Limb (tissue), 2 donors: ENCODE measurements at regions not wholly inside any gene's neighbourhood (a gene's known extent, or its start where the extent isn't known, plus 50 kb on each side); places are given as distances from the start of the nearest gene placed in this dataset.

Source experiments
- DNase-seq, 2 donors: peaks; one replicate each; pipeline ENCODE4 v3.0.0-alpha.2; 2016; ENCODE audit errors: extremely low spot score in 2 of 2

GRCh38 chr5:8470489-8470888 is 601.5 kb downstream of the MTRR start:
- DNase-seq, result no peak

DNA sequence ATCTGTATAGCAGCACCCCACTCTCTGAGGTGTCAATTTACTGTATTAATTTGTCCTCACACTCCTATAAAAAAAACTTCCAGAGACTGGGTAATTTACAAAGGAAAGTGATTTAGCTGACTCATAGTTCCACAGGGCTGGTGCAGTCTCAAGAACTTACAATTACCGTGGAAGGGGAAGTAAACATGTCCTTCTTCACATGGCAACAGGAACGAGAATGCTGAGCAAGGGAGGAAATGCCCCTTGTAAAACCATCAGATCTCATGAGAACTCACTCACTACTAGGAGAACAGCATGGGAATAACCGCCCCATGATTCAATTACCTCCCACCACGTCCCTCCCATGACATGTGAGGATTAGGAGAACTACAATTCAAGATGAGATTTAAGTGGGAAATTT is 602.6 kb downstream of the MTRR start:
- no peak for DNase-seq

DNA sequence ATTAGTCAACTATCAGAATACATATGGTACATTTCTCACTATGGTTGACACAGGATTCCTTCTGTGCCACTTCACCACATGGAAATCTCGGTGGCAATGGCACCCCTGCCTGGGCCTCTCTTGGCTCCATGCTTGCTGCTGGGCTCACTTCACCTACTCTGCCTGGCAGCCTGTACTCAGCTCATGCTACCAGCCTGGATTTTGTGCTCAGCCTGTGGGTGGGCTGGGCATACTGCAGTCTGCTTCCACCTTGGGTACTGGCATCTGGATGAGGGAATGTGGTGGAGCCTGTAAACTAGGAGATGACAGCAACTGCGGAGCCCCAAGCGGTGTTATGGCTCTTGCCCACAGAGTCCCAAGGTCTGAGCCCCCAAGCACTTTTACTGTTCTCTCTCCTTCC is 604.1 kb downstream of the MTRR start:
- no peak for DNase-seq

- DNase-seq, result no peak
Measured at GRCh38 chr5:8473827-8474568, 605.0 kb downstream of the MTRR start.

- DNase-seq, result no peak
Measured at GRCh38 chr5:8474569-8474930, 605.6 kb downstream of the MTRR start.

GRCh38 chr5:8478326-8478725 is 609.4 kb downstream of the MTRR start:
- DNase-seq, result no peak

- DNase-seq, result no peak
Measured at GRCh38 chr5:8481007-8481406, 612.1 kb downstream of the MTRR start.

DNA sequence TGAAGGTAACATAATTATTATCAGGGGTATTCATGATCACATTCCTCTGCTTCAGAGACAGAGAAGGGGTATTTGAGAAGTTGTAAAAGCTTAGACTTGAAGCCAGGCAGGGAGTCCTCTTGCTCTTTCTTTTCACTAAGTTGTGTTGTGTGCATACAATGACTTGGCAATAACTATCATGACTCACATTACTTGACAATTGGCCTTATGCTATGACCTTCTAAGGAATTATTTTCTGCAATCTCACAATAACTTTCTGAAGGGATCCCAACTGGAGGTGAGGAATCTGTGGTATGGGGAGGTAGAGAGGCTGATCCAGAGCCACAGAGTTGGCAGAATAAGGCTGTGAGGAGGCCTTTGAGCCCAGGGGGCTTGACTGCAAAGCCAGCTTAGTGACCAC is 622.3 kb downstream of the MTRR start:
- no peak for DNase-seq

DNA sequence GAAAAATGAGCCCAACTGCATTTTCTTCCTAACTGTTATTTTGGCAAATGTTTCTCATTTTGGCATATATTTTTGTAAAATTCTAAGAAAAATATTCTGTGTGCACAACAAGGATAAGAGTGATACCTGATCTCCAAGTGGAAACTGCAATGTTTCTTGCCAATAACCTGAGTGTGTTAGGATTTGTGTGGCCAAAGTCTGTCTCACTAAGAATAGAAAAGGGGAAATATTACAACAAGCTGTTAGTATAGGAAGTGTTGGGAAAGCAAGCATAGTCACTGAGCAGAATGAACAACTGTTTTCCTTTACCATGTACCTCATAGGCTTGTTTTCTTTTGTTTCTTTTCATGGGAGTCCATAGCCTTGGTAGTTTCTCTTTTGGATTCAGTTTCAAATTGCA is 624.2 kb downstream of the MTRR start:
- DNase-seq, result no peak

DNA sequence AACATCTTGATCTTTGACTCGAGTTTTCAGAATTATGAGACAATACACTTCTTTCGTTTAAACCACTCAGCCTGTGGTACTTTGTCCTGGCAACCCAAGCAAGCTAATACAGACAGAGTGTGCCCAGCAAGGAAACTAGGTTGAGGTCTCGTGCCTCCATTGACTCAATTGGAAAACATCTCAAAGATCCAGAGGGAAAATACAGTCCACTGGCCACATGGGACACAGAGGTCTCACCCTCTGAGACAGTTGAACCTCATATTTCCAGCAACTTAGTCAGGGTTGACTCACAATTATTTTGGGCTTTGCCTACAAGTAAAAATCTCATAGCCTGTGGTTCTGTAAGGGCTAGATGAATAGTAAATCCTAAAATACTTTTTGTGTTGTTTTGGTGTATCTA is 631.5 kb downstream of the MTRR start:
- no peak for DNase-seq

DNA sequence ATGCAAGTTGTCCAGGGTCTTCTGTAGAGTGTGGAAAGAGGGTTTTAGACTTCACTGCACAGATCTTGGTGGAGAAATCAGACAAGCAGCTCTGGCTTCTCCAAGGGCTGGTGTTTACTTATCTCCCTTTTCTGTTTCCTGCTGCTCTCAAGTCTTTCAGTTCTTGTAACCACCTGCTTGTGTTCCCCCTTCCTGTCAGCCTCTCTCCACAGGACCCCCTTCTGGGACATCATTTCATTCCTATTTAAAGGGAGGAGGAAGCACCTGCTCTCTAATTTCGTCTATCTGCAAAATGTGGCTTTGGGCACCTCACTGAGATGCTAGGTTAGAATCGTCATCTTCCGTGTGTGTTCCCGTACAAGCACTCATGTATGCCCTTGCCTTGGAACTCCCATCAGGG is 636.2 kb downstream of the MTRR start:
- no peak for DNase-seq

DNA sequence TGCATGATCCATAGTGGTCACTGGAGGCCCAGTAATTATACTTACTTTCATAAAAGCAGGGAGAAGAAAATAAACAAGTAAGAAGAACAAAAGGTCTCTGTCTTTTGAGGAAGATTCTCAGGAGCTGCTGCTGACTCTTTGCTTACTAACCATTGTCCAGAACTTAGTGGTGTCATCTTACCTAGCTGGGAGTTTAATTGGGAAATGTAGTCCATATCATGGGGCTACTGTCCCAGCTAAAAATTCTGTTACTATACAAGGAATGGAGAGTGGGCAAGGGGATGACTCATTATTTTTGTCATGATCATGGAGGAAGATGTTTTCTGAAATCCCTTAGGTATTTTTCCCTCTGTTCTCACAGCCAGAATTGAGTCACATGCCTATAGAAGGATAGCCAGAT is 639.3 kb downstream of the MTRR start:
- no peak for DNase-seq

GRCh38 chr5:8516356-8516755 is 647.4 kb downstream of the MTRR start:
- DNase-seq, result no peak

- DNase-seq, result no peak
Measured at GRCh38 chr5:8517456-8517855, 648.5 kb downstream of the MTRR start.

DNA sequence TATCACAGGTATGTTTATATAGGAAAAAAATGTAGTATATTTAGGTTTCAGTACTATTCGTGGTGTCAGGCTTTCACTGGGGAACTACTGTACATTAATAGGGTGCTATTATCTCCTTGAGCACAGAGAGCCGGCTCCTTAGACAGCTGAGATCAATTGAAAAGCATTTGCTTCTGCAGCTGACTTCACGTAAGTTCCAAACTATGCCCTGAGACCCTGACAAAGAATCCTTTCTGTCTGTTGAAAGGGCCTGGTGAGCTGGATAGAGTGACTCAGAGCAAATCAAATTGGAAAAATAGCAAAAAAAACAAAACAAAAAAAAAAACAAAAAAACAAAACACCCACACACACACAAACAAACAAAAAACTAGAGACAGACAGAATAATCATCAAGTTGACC is 652.0 kb downstream of the MTRR start:
- DNase-seq, result no peak

- no peak for DNase-seq
Measured at GRCh38 chr5:8521991-8522390, 653.0 kb downstream of the MTRR start.

GRCh38 chr5:8522646-8523045 is 653.7 kb downstream of the MTRR start:
- DNase-seq, result no peak

- DNase-seq, result peak in 1 of 2 donors; percentile 15
Measured at GRCh38 chr5:8523501-8523900, 654.6 kb downstream of the MTRR start.

- DNase-seq, result no peak
Measured at GRCh38 chr5:8525819-8526218, 656.9 kb downstream of the MTRR start.

DNA sequence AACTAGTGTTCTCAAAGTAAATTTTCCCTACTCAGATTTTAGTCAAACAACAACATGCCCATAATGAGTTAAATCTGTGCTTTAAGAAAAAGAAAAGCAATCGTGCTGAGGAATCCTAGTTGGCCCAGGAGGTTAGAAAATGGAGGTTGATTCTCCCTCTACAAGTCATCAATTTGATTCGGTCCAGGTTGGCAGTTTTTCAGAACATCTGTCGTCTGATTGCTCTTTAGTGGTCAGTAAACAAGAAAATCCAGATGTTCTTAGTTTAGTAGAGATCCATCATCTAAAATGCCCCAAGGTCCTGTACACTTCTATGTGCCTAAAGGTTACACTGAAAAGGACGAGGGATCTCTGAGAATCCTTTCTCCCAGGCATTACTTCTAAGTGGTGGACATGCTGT is 659.2 kb downstream of the MTRR start:
- DNase-seq, result no peak

GRCh38 chr5:8538821-8539220 is 669.9 kb downstream of the MTRR start:
- DNase-seq, result no peak

GRCh38 chr5:8540317-8540716 is 671.4 kb downstream of the MTRR start:
- no peak for DNase-seq

- DNase-seq, result no peak
Measured at GRCh38 chr5:8550921-8551320, 682.0 kb downstream of the MTRR start.

DNA sequence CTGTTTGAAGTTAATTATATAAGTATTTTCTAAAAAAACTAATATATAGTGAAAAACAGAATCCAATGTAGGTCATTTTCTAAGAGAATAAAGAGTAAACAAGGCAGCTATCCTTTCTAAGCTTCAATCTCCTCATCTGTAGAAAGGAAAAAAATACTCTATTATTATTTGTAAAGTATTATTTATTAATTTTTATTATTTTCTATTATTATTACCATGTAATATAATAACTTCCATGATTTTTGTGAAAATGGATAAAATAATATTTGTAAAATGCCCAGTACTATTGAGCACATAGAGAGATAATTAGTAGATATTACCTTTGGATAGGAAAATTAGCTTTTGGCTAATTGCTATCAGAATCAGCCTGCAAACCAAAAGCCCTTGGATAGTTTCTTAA is 684.4 kb downstream of the MTRR start:
- no peak for DNase-seq
